ENCODE measurements at regions not wholly inside any gene's neighbourhood (a gene's known extent, or its start where the extent isn't known, plus 50 kb on each side); places are given as distances from the start of the nearest gene placed in this dataset.
"Not testable (repeated sequence)": the region's sequence is repeated elsewhere in the genome, so short reads cannot be mapped to it uniquely, and the experiment has no call there.

- DNase-seq; H3K36me3 Mint-ChIP-seq (ENCODE audit: low read depth); intact Hi-C loops (cut with micrococcal nuclease); H3K27me3 Mint-ChIP-seq; H3K4me3 Mint-ChIP-seq; H3K4me1 Mint-ChIP-seq; H3K9me3 Mint-ChIP-seq; H3K27ac Mint-ChIP-seq: not testable (repeated sequence)
These were observed 905.3 kb downstream of the TUBA3C start for GRCh38 chr13:18276280-18276679.

GRCh38 chr13:18273785-18274514 is 907.7 kb downstream of the TUBA3C start:
- H3K27me3 Mint-ChIP-seq; DNase-seq; intact Hi-C loops (cut with micrococcal nuclease); H3K36me3 Mint-ChIP-seq (ENCODE audit: low read depth); H3K9me3 Mint-ChIP-seq; H3K27ac Mint-ChIP-seq; H3K4me1 Mint-ChIP-seq; H3K4me3 Mint-ChIP-seq: not testable (repeated sequence)

- not testable (repeated sequence) for H3K27me3 Mint-ChIP-seq
These were observed 922.7 kb downstream of the TUBA3C start for GRCh38 chr13:18258801-18259419.

GRCh38 chr13:18257686-18258085 is 923.9 kb downstream of the TUBA3C start:
- DNase-seq; H3K27ac Mint-ChIP-seq; H3K27me3 Mint-ChIP-seq; intact Hi-C loops (cut with micrococcal nuclease); H3K4me3 Mint-ChIP-seq; H3K4me1 Mint-ChIP-seq; H3K36me3 Mint-ChIP-seq (ENCODE audit: low read depth); H3K9me3 Mint-ChIP-seq: not testable (repeated sequence)

More at GRCh38 chr13:18258801-18259419, 922.7 kb downstream of the TUBA3C start:
- intact Hi-C loops (cut with micrococcal nuclease); H3K4me1 Mint-ChIP-seq; H3K4me3 Mint-ChIP-seq; H3K9me3 Mint-ChIP-seq; H3K36me3 Mint-ChIP-seq (ENCODE audit: low read depth); DNase-seq; H3K27ac Mint-ChIP-seq: not testable (repeated sequence)

GRCh38 chr13:18252848-18253247 is 928.8 kb downstream of the TUBA3C start:
- DNase-seq; H3K9me3 Mint-ChIP-seq; H3K4me3 Mint-ChIP-seq; H3K27me3 Mint-ChIP-seq; H3K4me1 Mint-ChIP-seq; H3K36me3 Mint-ChIP-seq (ENCODE audit: low read depth); intact Hi-C loops (cut with micrococcal nuclease); H3K27ac Mint-ChIP-seq: not testable (repeated sequence)

- H3K27ac Mint-ChIP-seq; H3K9me3 Mint-ChIP-seq; intact Hi-C loops (cut with micrococcal nuclease): not testable (repeated sequence)
These were observed 932.9 kb downstream of the TUBA3C start for GRCh38 chr13:18248533-18249240.

GRCh38 chr13:18240086-18240485 is 941.5 kb downstream of the TUBA3C start:
- H3K27ac Mint-ChIP-seq; H3K36me3 Mint-ChIP-seq (ENCODE audit: low read depth); H3K9me3 Mint-ChIP-seq; intact Hi-C loops (cut with micrococcal nuclease); H3K4me1 Mint-ChIP-seq; H3K27me3 Mint-ChIP-seq; DNase-seq; H3K4me3 Mint-ChIP-seq: not testable (repeated sequence)

More at GRCh38 chr13:18248533-18249240, 932.9 kb downstream of the TUBA3C start:
- not testable (repeated sequence) for H3K4me3 Mint-ChIP-seq; H3K36me3 Mint-ChIP-seq (ENCODE audit: low read depth); DNase-seq; H3K27me3 Mint-ChIP-seq; H3K4me1 Mint-ChIP-seq

- H3K9me3 Mint-ChIP-seq; H3K36me3 Mint-ChIP-seq (ENCODE audit: low read depth); H3K4me3 Mint-ChIP-seq; DNase-seq; H3K4me1 Mint-ChIP-seq; H3K27me3 Mint-ChIP-seq; H3K27ac Mint-ChIP-seq; intact Hi-C loops (cut with micrococcal nuclease): not testable (repeated sequence)
These were observed 943.0 kb downstream of the TUBA3C start for GRCh38 chr13:18238586-18238985.

GRCh38 chr13:18236528-18236815 is 945.2 kb downstream of the TUBA3C start:
- no peak for DNase-seq
- Mint-ChIP-seq H3K4me1 (no peaks in the 10 kb centered on the region), H3K36me3 (ENCODE audit: low read depth) (no peaks in the 10 kb centered on the region), H3K27me3 (no peaks in the 10 kb centered on the region), H3K9me3 (peaks cover 5% of the 10 kb centered on the region), H3K27ac (no peak overlapping the region), H3K4me3 (no peak overlapping the region)
- intact Hi-C loops (cut with micrococcal nuclease): no loop called here

GRCh38 chr13:18235756-18236527 is 945.7 kb downstream of the TUBA3C start:
- no peaks in the 10 kb centered on the region for H3K27me3 Mint-ChIP-seq

GRCh38 chr13:18235172-18235571 is 946.5 kb downstream of the TUBA3C start:
- Mint-ChIP-seq H3K36me3 (ENCODE audit: low read depth) (no peaks in the 10 kb centered on the region), H3K4me1 (no peaks in the 10 kb centered on the region), H3K4me3 (no peak overlapping the region), H3K27ac (no peak overlapping the region), H3K9me3 (no peaks in the 10 kb centered on the region), H3K27me3 (no peaks in the 10 kb centered on the region)
- intact Hi-C loops (cut with micrococcal nuclease): no loop called here
- no peak for DNase-seq

More at GRCh38 chr13:18235756-18236527, 945.7 kb downstream of the TUBA3C start:
- Mint-ChIP-seq H3K9me3 (peaks cover 3% of the 10 kb centered on the region), H3K4me3 (no peak overlapping the region), H3K27ac (no peak overlapping the region), H3K4me1 (no peaks in the 10 kb centered on the region), H3K36me3 (ENCODE audit: low read depth) (no peaks in the 10 kb centered on the region)
- no peak for DNase-seq
- intact Hi-C loops (cut with micrococcal nuclease): no loop called here

GRCh38 chr13:18234451-18234850 is 947.2 kb downstream of the TUBA3C start:
- DNase-seq; intact Hi-C loops (cut with micrococcal nuclease); H3K27ac Mint-ChIP-seq; H3K36me3 Mint-ChIP-seq (ENCODE audit: low read depth); H3K27me3 Mint-ChIP-seq; H3K4me3 Mint-ChIP-seq; H3K9me3 Mint-ChIP-seq; H3K4me1 Mint-ChIP-seq: not testable (repeated sequence)

GRCh38 chr13:18233783-18234299 is 947.8 kb downstream of the TUBA3C start:
- no peak overlapping the region for H3K4me3 Mint-ChIP-seq
- no peak for DNase-seq
- H3K9me3 Mint-ChIP-seq: no peaks in the 10 kb centered on the region
- H3K4me1 Mint-ChIP-seq: no peaks in the 10 kb centered on the region
- no peaks in the 10 kb centered on the region for H3K36me3 Mint-ChIP-seq (ENCODE audit: low read depth)
- intact Hi-C loops (cut with micrococcal nuclease): no loop called here
- no peaks in the 10 kb centered on the region for H3K27me3 Mint-ChIP-seq
- H3K27ac Mint-ChIP-seq: no peak overlapping the region
